Esophagus muscularis mucosa (tissue), 4 donors: ENCODE measurements at regions not wholly inside any gene's neighbourhood (a gene's known extent, or its start where the extent isn't known, plus 50 kb on each side); places are given as distances from the start of the nearest gene placed in this dataset.
"Not testable (repeated sequence)": the region's sequence is repeated elsewhere in the genome, so short reads cannot be mapped to it uniquely, and the experiment has no call there.

ENCODE experiments used
- DNase-seq: peaks from one replicate; pipeline ENCODE4 v3.0.0-alpha.2; 2017; ENCODE audit errors: extremely low spot score
- H3K27ac ChIP-seq, 4 donors: fragments of 200-600 bp; sonication (generic); replicated peaks in 1 of 4; 1 replicate in 3 of 4; 2 replicates in 1 of 4; pipeline ENCODE4 v1.5.1; 2016 to 2019; ENCODE audit warnings: mild to moderate bottlenecking in 1 of 4
- H3K27me3 ChIP-seq, 4 donors: fragments of 200-600 bp; sonication (generic); one replicate each; pipeline versions ENCODE4 v1.5.1 to v1.6.0; 2016 to 2019
- H3K36me3 ChIP-seq, 4 donors: fragments of 200-600 bp; sonication (generic); one replicate each; pipeline ENCODE4 v1.5.1; 2016 to 2019
- H3K4me1 ChIP-seq, 4 donors: fragments of 200-600 bp; sonication (generic); one replicate each; pipeline ENCODE4 v1.5.1; 2016 to 2019
- H3K4me3 ChIP-seq, 4 donors: fragments of 200-600 bp; sonication (generic); 1 replicate in 2 of 4; 2 replicates in 2 of 4; pipeline ENCODE4 v1.5.1; 2016 to 2019; ENCODE audit warnings: mild to moderate bottlenecking in 4 of 4, moderate library complexity in 1 of 4
- H3K9me3 ChIP-seq, 4 donors: fragments of 200-600 bp; sonication (generic); 1 replicate in 3 of 4; 2 replicates in 1 of 4; pipeline ENCODE4 v1.5.1; 2016 to 2019
- CTCF ChIP-seq, 3 experiments: fragments of 200-600 bp in 2 of 3; fragments of 450-650 bp in 1 of 3; sonication (generic) in 2 of 3; IDR thresholded peaks; one replicate each; pipeline ENCODE4 v1.5.1; 2017 to 2019; ENCODE audit warnings: antibody characterized with exemption in 3 of 3, mild to moderate bottlenecking in 2 of 3, moderate library complexity in 1 of 3
- EP300 ChIP-seq: sonication (generic); formaldehyde crosslinking; IDR thresholded peaks from one replicate; pipeline ENCODE4 v1.6.1; 2017; ENCODE audit warnings: antibody characterized with exemption
- POLR2A ChIP-seq: fragments of 450-650 bp; IDR thresholded peaks from one replicate; pipeline ENCODE4 v1.6.1; 2017; ENCODE audit warnings: antibody characterized with exemption, moderate library complexity, mild to moderate bottlenecking, low read depth
- POLR2AphosphoS5 ChIP-seq, 2 donors: sonication (generic); formaldehyde crosslinking; IDR thresholded peaks; one replicate each; pipeline ENCODE4 v1.6.1; 2017; ENCODE audit warnings: antibody characterized with exemption in 2 of 2
- WGBS: methylation state at CpG from one replicate; pipeline ENCODE4 v1.1.5; 2018; 5-methylcytosine and 5-hydroxymethylcytosine counted together
- intact Hi-C: fragments of 100-400 bp; cut with DNase I; formaldehyde crosslinking; loops from one replicate; pipeline ENCODE4 v1.15.1; 2023

DNA sequence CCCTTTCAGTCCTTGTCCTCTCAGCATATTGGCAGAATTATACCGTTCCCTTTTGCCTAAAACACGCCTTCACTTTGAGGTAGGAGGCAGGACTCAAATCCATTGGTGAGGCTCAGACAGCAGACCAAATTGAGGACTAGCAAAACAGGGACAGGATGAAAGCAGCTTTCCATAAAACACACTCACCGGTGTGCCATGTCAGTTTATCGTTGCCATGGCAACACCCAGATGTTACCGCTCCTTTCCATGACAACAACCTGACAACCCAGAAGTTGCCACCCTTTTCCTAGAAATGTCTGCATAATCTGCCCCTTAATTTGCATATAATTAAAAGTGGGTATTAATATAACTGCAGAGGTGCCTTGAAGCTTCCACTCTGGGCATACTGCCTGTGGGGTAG lies 730.4 kb downstream of the METTL4 start:
- Histone ChIP-seq H3K4me3 (no peak overlapping the region), H3K4me1 (no peaks in the 10 kb centered on the region), H3K27me3 (no peaks in the 10 kb centered on the region), H3K9me3 (peaks cover 0 to 9% (median 0%) of the 10 kb centered on the region in 4 donors), H3K27ac (no peak overlapping the region), H3K36me3 (no peaks in the 10 kb centered on the region)
- no peak for DNase-seq
- TF ChIP-seq POLR2A = no peak
- no peak for TF ChIP-seq POLR2AphosphoS5 (IDR thresholded peaks at IDR 0.05)
- TF ChIP-seq EP300 = no peak
- no peak for TF ChIP-seq CTCF (IDR thresholded peaks at IDR 0.05)
- WGBS = 75% methylated on average over 5 of the region's 5 CpGs
- intact Hi-C loops = no loop called here

DNA sequence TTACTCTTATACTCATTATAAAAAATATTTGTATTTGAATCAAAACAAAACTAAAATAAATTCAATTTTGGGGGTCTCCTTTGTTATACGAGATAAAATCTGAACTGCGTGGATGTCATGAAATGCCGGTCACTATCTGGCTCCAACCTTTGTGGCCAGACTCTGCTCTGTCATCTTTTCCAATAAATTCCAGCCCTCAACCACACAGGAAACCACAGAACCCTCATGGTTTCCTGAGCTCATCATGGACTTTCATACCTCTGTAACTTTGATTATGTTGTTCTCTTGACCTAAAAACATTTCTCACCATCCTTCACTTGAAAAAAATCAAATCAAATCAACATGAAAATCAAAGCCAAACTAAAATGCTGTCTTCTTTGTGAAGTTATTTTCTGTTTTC lies 724.7 kb downstream of the METTL4 start:
- H3K4me3 ChIP-seq = no peak overlapping the region
- no peaks in the 10 kb centered on the region for H3K9me3 ChIP-seq
- intact Hi-C loops = no loop called here
- no peaks in the 10 kb centered on the region for H3K27me3 ChIP-seq
- H3K4me1 ChIP-seq = no peaks in the 10 kb centered on the region
- TF ChIP-seq POLR2A = no peak
- no peak for TF ChIP-seq EP300
- TF ChIP-seq CTCF (IDR thresholded peaks at IDR 0.05) = no peak
- no peak for TF ChIP-seq POLR2AphosphoS5 (IDR thresholded peaks at IDR 0.05)
- no peaks in the 10 kb centered on the region for H3K36me3 ChIP-seq
- no peak for DNase-seq
- WGBS = 83% methylated on average over 3 of the region's 3 CpGs
- no peak overlapping the region for H3K27ac ChIP-seq

GRCh38 chr18:1848716-1849115 lies 722.6 kb downstream of the METTL4 start:
- Histone ChIP-seq H3K27ac (no peak overlapping the region), H3K9me3 (no peaks in the 10 kb centered on the region), H3K4me3 (no peak overlapping the region), H3K4me1 (no peaks in the 10 kb centered on the region), H3K27me3 (no peaks in the 10 kb centered on the region), H3K36me3 (no peaks in the 10 kb centered on the region)
- 86% methylated on average over 1 of the region's 1 CpG for WGBS
- intact Hi-C loops = no loop called here
- no peak for TF ChIP-seq CTCF (IDR thresholded peaks at IDR 0.05)
- no peak for TF ChIP-seq POLR2A
- TF ChIP-seq EP300 = no peak
- TF ChIP-seq POLR2AphosphoS5 (IDR thresholded peaks at IDR 0.05) = no peak
- no peak for DNase-seq

- no peaks in the 10 kb centered on the region for H3K4me1 ChIP-seq
- DNase-seq = no peak
- TF ChIP-seq EP300 (no peak), CTCF (IDR thresholded peaks at IDR 0.05) (no peak), POLR2A (no peak), POLR2AphosphoS5 (IDR thresholded peaks at IDR 0.05) (no peak)
- no peaks in the 10 kb centered on the region for H3K36me3 ChIP-seq
- H3K9me3 ChIP-seq = no peaks in the 10 kb centered on the region
- intact Hi-C loops = no loop called here
- WGBS = 85% methylated on average over 6 of the region's 6 CpGs
- no peak overlapping the region for H3K27ac ChIP-seq
- H3K4me3 ChIP-seq = no peak overlapping the region
- H3K27me3 ChIP-seq = no peaks in the 10 kb centered on the region
These were observed 721.9 kb downstream of the METTL4 start for GRCh38 chr18:1849386-1849785.

- H3K36me3 ChIP-seq, H3K27ac ChIP-seq, H3K4me3 ChIP-seq, DNase-seq, H3K4me1 ChIP-seq, H3K27me3 ChIP-seq, intact Hi-C loops, H3K9me3 ChIP-seq: not testable (repeated sequence)
- WGBS = 78% methylated on average over 2 of the region's 2 CpGs
These were observed 714.0 kb downstream of the METTL4 start for GRCh38 chr18:1857281-1857680.
